Effector CD4-positive, alpha-beta T cell (primary cell): ENCODE measurements at regions not wholly inside any gene's neighbourhood (a gene's known extent, or its start where the extent isn't known, plus 50 kb on each side); places are given as distances from the start of the nearest gene placed in this dataset.

ENCODE experiments used
- DNase-seq: peaks from one replicate; pipeline ENCODE4 v3.0.0-alpha.2; 2020

GRCh38 chr18:59751186-59751585, 54.0 kb upstream of the CCBE1 start:
- no peak for DNase-seq

DNA sequence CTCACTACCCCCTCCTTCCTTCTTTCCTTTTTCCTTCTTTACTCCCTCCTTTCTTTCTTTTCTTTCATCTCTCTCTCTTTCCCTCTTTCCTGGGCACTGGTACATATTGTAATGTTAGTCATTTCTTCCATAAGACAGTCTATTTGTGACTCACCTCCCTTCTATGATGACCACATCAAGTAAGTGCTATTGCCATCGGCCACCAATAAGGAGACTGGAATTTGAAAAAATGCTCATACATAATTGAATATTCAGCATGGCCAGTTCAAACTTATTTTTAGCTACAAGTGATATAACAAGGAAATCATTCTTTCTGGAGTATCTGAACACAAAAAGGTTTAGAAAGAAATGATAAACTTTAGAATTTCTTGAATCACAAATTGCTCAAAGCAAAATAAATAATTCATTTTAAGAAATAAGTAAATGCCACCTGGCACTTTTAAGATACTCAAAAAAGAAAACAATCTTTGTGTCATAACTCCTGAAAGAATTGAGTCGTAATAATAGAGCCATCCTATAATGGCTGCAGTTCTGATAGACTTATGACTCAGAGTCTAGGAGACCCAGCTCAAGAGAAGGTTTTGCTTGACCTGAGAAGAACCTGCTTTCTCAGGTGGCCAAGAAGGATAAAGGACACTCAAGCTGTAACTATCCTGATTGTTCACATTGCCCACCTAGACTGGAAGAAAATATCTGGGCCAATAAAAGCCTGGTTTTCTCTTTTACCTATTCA, 51.6 kb upstream of the CCBE1 start:
- DNase-seq = no peak
